Calu3 (cell line): ENCODE measurements at regions not wholly inside any gene's neighbourhood (a gene's known extent, or its start where the extent isn't known, plus 50 kb on each side); places are given as distances from the start of the nearest gene placed in this dataset.
A peak's percentile ranks its signal among the peaks of the same experiment; 100 is the strongest.

Source experiments
- BruUV-seq: library from RNA; stranded (reverse); fragments of 400-500 nt; replicated peaks from 2 replicates; lab custom pipeline; 2021; lab: Mats Ljungman, UMichigan
- CTCF ChIA-PET: fragments of 300-600 bp; sonication (Branson Sonifier 250); formaldehyde crosslinking; loops from one replicate; lab custom pipeline; 2022; ENCODE audit warnings: antibody characterized with exemption; lab: Charles Lee
- DNase-seq: peaks from one replicate; pipeline ENCODE4 v3.0.0; 2022
- H3K27ac Mint-ChIP-seq: one replicate; pipeline ENCODE4 v1.8.0; 2022; ENCODE audit warnings: mixed read lengths; ENCODE audit not compliant: unreplicated experiment
- H3K27me3 Mint-ChIP-seq: one replicate; pipeline ENCODE4 v1.8.0; 2022; ENCODE audit warnings: mixed read lengths; ENCODE audit not compliant: unreplicated experiment
- H3K36me3 Mint-ChIP-seq: one replicate; pipeline ENCODE4 v1.8.0; 2022; ENCODE audit warnings: mild to moderate bottlenecking, moderate library complexity, mixed read lengths; ENCODE audit not compliant: insufficient read depth, unreplicated experiment
- H3K4me1 Mint-ChIP-seq: one replicate; pipeline ENCODE4 v1.8.0; 2022; ENCODE audit warnings: mild to moderate bottlenecking, low read depth, mixed read lengths; ENCODE audit not compliant: unreplicated experiment
- H3K4me3 Mint-ChIP-seq: one replicate; pipeline ENCODE4 v1.8.0; 2022; ENCODE audit warnings: mild to moderate bottlenecking, low read depth, moderate library complexity, mixed read lengths; ENCODE audit not compliant: unreplicated experiment
- H3K9me3 Mint-ChIP-seq: one replicate; pipeline ENCODE4 v1.8.0; 2022; ENCODE audit warnings: low read depth, mixed read lengths; ENCODE audit not compliant: unreplicated experiment
- CTCF ChIP-seq: fragments of 200-600 bp; IDR thresholded peaks from one replicate; pipeline ENCODE4 v1.8.0; 2022; ENCODE audit warnings: antibody characterized with exemption; ENCODE audit not compliant: unreplicated experiment
- intact Hi-C: fragments of 100-400 bp; cut with micrococcal nuclease; formaldehyde crosslinking; loops from one replicate; pipeline ENCODE4 v1.10.0; 2022; ENCODE audit not compliant: unreplicated experiment

GRCh38 chr6:113762641-113763040 lies 94.5 kb upstream of the MARCKS start:
- no peak for DNase-seq
- BruUV-seq, result no TSS peak
- Mint-ChIP-seq H3K4me1 (peaks cover 23% of the 10 kb centered on the region), H3K9me3 (no peaks in the 10 kb centered on the region), H3K27me3 (no peaks in the 10 kb centered on the region), H3K36me3 (no peaks in the 10 kb centered on the region), H3K4me3 (no peak overlapping the region), H3K27ac (no peak overlapping the region)
- TF ChIP-seq CTCF, result no peak
- CTCF ChIA-PET, result no interaction called here
- intact Hi-C loops, result no loop called here

GRCh38 chr6:113763311-113763766 lies 93.8 kb upstream of the MARCKS start:
- no TSS peak for BruUV-seq
- DNase-seq, result no peak
- no peak overlapping the region for H3K4me3 Mint-ChIP-seq
- H3K4me1 Mint-ChIP-seq, result peaks cover 23% of the 10 kb centered on the region
- TF ChIP-seq CTCF, result no peak
- intact Hi-C loops, result no loop called here
- H3K9me3 Mint-ChIP-seq, result no peaks in the 10 kb centered on the region
- H3K27me3 Mint-ChIP-seq, result no peaks in the 10 kb centered on the region
- CTCF ChIA-PET, result no interaction called here
- H3K27ac Mint-ChIP-seq, result peak overlapping the region; percentile 67
- no peaks in the 10 kb centered on the region for H3K36me3 Mint-ChIP-seq

- Mint-ChIP-seq H3K4me3 (no peak overlapping the region), H3K4me1 (peaks cover 19% of the 10 kb centered on the region), H3K27ac (peak overlapping the region; percentile 67), H3K9me3 (no peaks in the 10 kb centered on the region), H3K36me3 (no peaks in the 10 kb centered on the region), H3K27me3 (no peaks in the 10 kb centered on the region)
- intact Hi-C loops, result no loop called here
- CTCF ChIA-PET, result no interaction called here
- TF ChIP-seq CTCF, result no peak
- BruUV-seq, result no TSS peak
- DNase-seq, result peak; percentile 20
Measured at GRCh38 chr6:113763876-113764275, 93.3 kb upstream of the MARCKS start.

- CTCF ChIA-PET, result interaction anchor here (0.6 kb wide), 1 partner anchor 175 kb away, joined by 4 read pairs; no protein-coding TSS in a partner anchor
- DNase-seq, result no peak
- no peak for TF ChIP-seq CTCF
- intact Hi-C loops, result no loop called here
- Mint-ChIP-seq H3K27me3 (no peaks in the 10 kb centered on the region), H3K9me3 (no peaks in the 10 kb centered on the region), H3K4me3 (no peak overlapping the region), H3K4me1 (peaks cover 14% of the 10 kb centered on the region), H3K27ac (no peak overlapping the region), H3K36me3 (no peaks in the 10 kb centered on the region)
- no TSS peak for BruUV-seq
Measured at GRCh38 chr6:113765909-113766308, 91.2 kb upstream of the MARCKS start.
